Progenitor cell of endocrine pancreas (in vitro differentiated cells): ENCODE measurements at regions not wholly inside any gene's neighbourhood (a gene's known extent, or its start where the extent isn't known, plus 50 kb on each side); places are given as distances from the start of the nearest gene placed in this dataset.

ENCODE experiments used
- DNase-seq: peaks from one replicate; pipeline ENCODE4 v3.0.0; 2021; ENCODE audit warnings: low spot score; ENCODE audit not compliant: unreplicated experiment
- H3K27ac Mint-ChIP-seq: 2 replicates; pipeline ENCODE4 v1.8.0; 2021; ENCODE audit warnings: mild to moderate bottlenecking, moderate library complexity, mixed read lengths
- H3K27me3 Mint-ChIP-seq: 2 replicates; pipeline ENCODE4 v1.8.0; 2021; ENCODE audit warnings: mixed read lengths
- H3K36me3 Mint-ChIP-seq: 2 replicates; pipeline ENCODE4 v1.8.0; 2022; ENCODE audit warnings: mixed read lengths; ENCODE audit not compliant: insufficient read depth
- H3K4me1 Mint-ChIP-seq: 2 replicates; pipeline ENCODE4 v1.8.0; 2021; ENCODE audit warnings: low read depth, mixed read lengths
- H3K4me3 Mint-ChIP-seq: 2 replicates; pipeline ENCODE4 v1.8.0; 2021; ENCODE audit warnings: low read depth, mild to moderate bottlenecking, moderate library complexity, mixed read lengths
- H3K9me3 Mint-ChIP-seq: 2 replicates; pipeline ENCODE4 v1.8.0; 2021; ENCODE audit warnings: low read depth, mixed read lengths
- CTCF ChIP-seq: fragments of 200-600 bp; sonication (generic); IDR thresholded peaks from one replicate; pipeline ENCODE4 v1.5.0; 2021; ENCODE audit warnings: antibody characterized with exemption, mild to moderate bottlenecking; ENCODE audit not compliant: unreplicated experiment

- TF ChIP-seq CTCF: no peak
- Mint-ChIP-seq H3K4me3 (no peak overlapping the region), H3K27me3 (peaks cover 3% of the 10 kb centered on the region), H3K36me3 (no peaks in the 10 kb centered on the region), H3K4me1 (no peaks in the 10 kb centered on the region), H3K27ac (no peak overlapping the region), H3K9me3 (peaks cover 40% of the 10 kb centered on the region)
- DNase-seq: no peak
These were observed 382.5 kb downstream of the MED10 start for GRCh38 chr5:5995819-5996218.

- H3K27me3 Mint-ChIP-seq: no peaks in the 10 kb centered on the region
- TF ChIP-seq CTCF: no peak
- no peak overlapping the region for H3K4me3 Mint-ChIP-seq
- no peaks in the 10 kb centered on the region for H3K4me1 Mint-ChIP-seq
- no peak overlapping the region for H3K27ac Mint-ChIP-seq
- H3K9me3 Mint-ChIP-seq: peaks cover 3% of the 10 kb centered on the region
- DNase-seq: no peak
- no peaks in the 10 kb centered on the region for H3K36me3 Mint-ChIP-seq
These were observed 391.7 kb downstream of the MED10 start for GRCh38 chr5:5986492-5987178.

GRCh38 chr5:5985332-5985731, 393.0 kb downstream of the MED10 start:
- H3K4me3 Mint-ChIP-seq: no peak overlapping the region

GRCh38 chr5:5983261-5983980, 394.9 kb downstream of the MED10 start:
- TF ChIP-seq CTCF: no peak
- Mint-ChIP-seq H3K9me3 (no peaks in the 10 kb centered on the region), H3K36me3 (no peaks in the 10 kb centered on the region), H3K4me3 (no peak overlapping the region), H3K27me3 (peaks cover 8% of the 10 kb centered on the region), H3K4me1 (no peaks in the 10 kb centered on the region), H3K27ac (no peak overlapping the region)
- DNase-seq: no peak

More at GRCh38 chr5:5985332-5985731, 393.0 kb downstream of the MED10 start:
- Mint-ChIP-seq H3K27me3 (peaks cover 2% of the 10 kb centered on the region), H3K9me3 (no peaks in the 10 kb centered on the region), H3K4me1 (no peaks in the 10 kb centered on the region), H3K36me3 (no peaks in the 10 kb centered on the region), H3K27ac (no peak overlapping the region)
- TF ChIP-seq CTCF: no peak
- DNase-seq: no peak

- no peaks in the 10 kb centered on the region for H3K36me3 Mint-ChIP-seq
- TF ChIP-seq CTCF: no peak
- no peak overlapping the region for H3K27ac Mint-ChIP-seq
- H3K4me1 Mint-ChIP-seq: no peaks in the 10 kb centered on the region
- no peak overlapping the region for H3K4me3 Mint-ChIP-seq
- peaks cover 14% of the 10 kb centered on the region for H3K27me3 Mint-ChIP-seq
- no peaks in the 10 kb centered on the region for H3K9me3 Mint-ChIP-seq
- DNase-seq: no peak
These were observed 396.8 kb downstream of the MED10 start for GRCh38 chr5:5981562-5981961.
